HCT116 (cell line): ENCODE measurements at regions not wholly inside any gene's neighbourhood (a gene's known extent, or its start where the extent isn't known, plus 50 kb on each side); places are given as distances from the start of the nearest gene placed in this dataset.

Source experiments
- ATF3 ChIP-seq: IDR thresholded peaks from 2 replicates; pipeline ENCODE4 v1.6.1; 2012
- CEBPB ChIP-seq: IDR thresholded peaks from 2 replicates; pipeline ENCODE4 v1.6.1; 2012; ENCODE audit warnings: low read depth
- EGR1 ChIP-seq: IDR thresholded peaks from 2 replicates; pipeline ENCODE4 v1.6.1; 2012; ENCODE audit warnings: low read depth
- EZH2 ChIP-seq: fragments of 200-600 bp; sonication (generic); IDR thresholded peaks from 2 replicates; pipeline ENCODE4 v1.6.1; 2017; ENCODE audit warnings: antibody characterized with exemption, mixed run types
- POLR2A ChIP-seq: IDR thresholded peaks from 2 replicates; pipeline ENCODE4 v1.7.0; 2011; ENCODE audit warnings: borderline replicate concordance; ENCODE audit not compliant: insufficient read depth, insufficient read length; ENCODE audit errors: extremely low read depth
- POLR2AphosphoS5 ChIP-seq: IDR thresholded peaks from 2 replicates; pipeline ENCODE4 v1.6.1; 2011; ENCODE audit warnings: mild to moderate bottlenecking, low read depth, low read length, moderate library complexity
- RAD21 ChIP-seq: IDR thresholded peaks from 2 replicates; pipeline ENCODE4 v1.6.1; 2012; ENCODE audit warnings: low read depth, mild to moderate bottlenecking
- TF ChIP-seq, protein P1 (sequence below), 3 experiments: fragments of 200-600 bp in 1 of 3; sonication (generic) in 1 of 3; IDR thresholded peaks in 2 of 3; conservative IDR thresholded peaks in 1 of 3; 2 replicates each; pipeline ENCODE4 v1.5.1; 2012 to 2017; ENCODE audit warnings: low read depth in 2 of 3, low read length in 2 of 3, antibody characterized with exemption in 1 of 3, borderline replicate concordance in 1 of 3, control low read depth in 1 of 3, mild to moderate bottlenecking in 1 of 3, mixed read lengths in 1 of 3, mixed run types in 1 of 3, moderate library complexity in 1 of 3; ENCODE audit not compliant: insufficient read depth in 1 of 3

- TF ChIP-seq, protein P1, sequence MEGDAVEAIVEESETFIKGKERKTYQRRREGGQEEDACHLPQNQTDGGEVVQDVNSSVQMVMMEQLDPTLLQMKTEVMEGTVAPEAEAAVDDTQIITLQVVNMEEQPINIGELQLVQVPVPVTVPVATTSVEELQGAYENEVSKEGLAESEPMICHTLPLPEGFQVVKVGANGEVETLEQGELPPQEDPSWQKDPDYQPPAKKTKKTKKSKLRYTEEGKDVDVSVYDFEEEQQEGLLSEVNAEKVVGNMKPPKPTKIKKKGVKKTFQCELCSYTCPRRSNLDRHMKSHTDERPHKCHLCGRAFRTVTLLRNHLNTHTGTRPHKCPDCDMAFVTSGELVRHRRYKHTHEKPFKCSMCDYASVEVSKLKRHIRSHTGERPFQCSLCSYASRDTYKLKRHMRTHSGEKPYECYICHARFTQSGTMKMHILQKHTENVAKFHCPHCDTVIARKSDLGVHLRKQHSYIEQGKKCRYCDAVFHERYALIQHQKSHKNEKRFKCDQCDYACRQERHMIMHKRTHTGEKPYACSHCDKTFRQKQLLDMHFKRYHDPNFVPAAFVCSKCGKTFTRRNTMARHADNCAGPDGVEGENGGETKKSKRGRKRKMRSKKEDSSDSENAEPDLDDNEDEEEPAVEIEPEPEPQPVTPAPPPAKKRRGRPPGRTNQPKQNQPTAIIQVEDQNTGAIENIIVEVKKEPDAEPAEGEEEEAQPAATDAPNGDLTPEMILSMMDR (IDR thresholded peaks at IDR 0.05 in 2 of 3, conservative IDR thresholded peaks at IDR 0.05 in 1 of 3; ENCODE audit: borderline replicate concordance in 1 of 3, insufficient read depth in 1 of 3, low read depth in 2 of 3, low read length in 2 of 3) = no peak
- TF ChIP-seq RAD21 (no peak), POLR2AphosphoS5 (no peak), ATF3 (no peak), EGR1 (no peak), CEBPB (no peak), POLR2A (no peak), EZH2 (no peak)
Measured at GRCh38 chr1:55519276-55519675, 304.1 kb upstream of the USP24 start.
